Skeletal muscle satellite cell (primary cell): ENCODE measurements at regions not wholly inside any gene's neighbourhood (a gene's known extent, or its start where the extent isn't known, plus 50 kb on each side); places are given as distances from the start of the nearest gene placed in this dataset.
"Not testable (repeated sequence)": the region's sequence is repeated elsewhere in the genome, so short reads cannot be mapped to it uniquely, and the experiment has no call there.

Experiments
- H3K27me3 ChIP-seq: 2 replicates; pipeline ENCODE4 v1.7.0; 2013; ENCODE audit warnings: low read length; ENCODE audit not compliant: control insufficient read depth, insufficient read depth
- H3K36me3 ChIP-seq: 2 replicates; pipeline ENCODE4 v1.7.0; 2013; ENCODE audit warnings: mild to moderate bottlenecking, control low read depth, low read length; ENCODE audit not compliant: insufficient read depth
- H3K4me1 ChIP-seq: 2 replicates; pipeline ENCODE4 v1.7.0; 2013; ENCODE audit warnings: low read length; ENCODE audit not compliant: control insufficient read depth, insufficient read depth
- H3K4me2 ChIP-seq: 2 replicates; pipeline ENCODE4 v1.7.0; 2013; ENCODE audit warnings: mild to moderate bottlenecking, low read length
- H3K4me3 ChIP-seq: 2 replicates; pipeline ENCODE4 v1.7.0; 2013; ENCODE audit warnings: low read length
- H3K9ac ChIP-seq: 2 replicates; pipeline ENCODE4 v1.7.0; 2013; ENCODE audit warnings: mild to moderate bottlenecking, low read depth, low read length, moderate library complexity
- H3K9me3 ChIP-seq: replicated peaks from 2 replicates; pipeline ENCODE4 v1.7.0; 2013; ENCODE audit warnings: mild to moderate bottlenecking, control low read depth, low read length

DNA sequence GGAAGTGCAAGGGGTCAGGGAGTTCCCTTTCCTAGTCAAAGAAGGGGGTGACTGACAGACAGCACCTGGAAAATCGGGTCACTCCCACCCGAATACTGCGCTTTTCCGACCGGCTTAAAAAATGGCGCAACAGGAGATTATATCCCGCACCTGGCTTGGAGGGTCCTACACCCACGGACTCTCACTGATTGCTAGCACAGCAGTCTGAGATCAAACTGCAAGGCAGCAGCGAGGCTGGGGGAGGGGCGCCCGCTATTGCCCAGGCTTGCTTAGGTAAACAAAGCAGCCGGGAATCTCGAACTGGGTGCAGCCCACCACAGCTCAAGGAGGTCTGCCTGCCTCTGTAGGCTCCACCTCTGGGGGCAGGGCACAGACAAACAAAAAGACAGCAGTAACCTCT is 333.8 kb downstream of the CENPW start:
- not testable (repeated sequence) for H3K27me3 ChIP-seq, H3K4me1 ChIP-seq, H3K9me3 ChIP-seq, H3K9ac ChIP-seq, H3K36me3 ChIP-seq, H3K4me3 ChIP-seq, H3K4me2 ChIP-seq

GRCh38 chr6:126682440-126682839 is 342.5 kb downstream of the CENPW start:
- H3K4me1 ChIP-seq: peaks cover 4% of the 10 kb centered on the region

GRCh38 chr6:126685182-126685581 is 345.3 kb downstream of the CENPW start:
- Histone ChIP-seq H3K4me2 (no peak overlapping the region), H3K4me3 (no peak overlapping the region)

More at GRCh38 chr6:126682440-126682839, 342.5 kb downstream of the CENPW start:
- Histone ChIP-seq H3K4me2 (no peak overlapping the region), H3K9ac (no peak overlapping the region), H3K36me3 (no peaks in the 10 kb centered on the region), H3K4me3 (no peak overlapping the region), H3K9me3 (no peaks in the 10 kb centered on the region), H3K27me3 (no peaks in the 10 kb centered on the region)

DNA sequence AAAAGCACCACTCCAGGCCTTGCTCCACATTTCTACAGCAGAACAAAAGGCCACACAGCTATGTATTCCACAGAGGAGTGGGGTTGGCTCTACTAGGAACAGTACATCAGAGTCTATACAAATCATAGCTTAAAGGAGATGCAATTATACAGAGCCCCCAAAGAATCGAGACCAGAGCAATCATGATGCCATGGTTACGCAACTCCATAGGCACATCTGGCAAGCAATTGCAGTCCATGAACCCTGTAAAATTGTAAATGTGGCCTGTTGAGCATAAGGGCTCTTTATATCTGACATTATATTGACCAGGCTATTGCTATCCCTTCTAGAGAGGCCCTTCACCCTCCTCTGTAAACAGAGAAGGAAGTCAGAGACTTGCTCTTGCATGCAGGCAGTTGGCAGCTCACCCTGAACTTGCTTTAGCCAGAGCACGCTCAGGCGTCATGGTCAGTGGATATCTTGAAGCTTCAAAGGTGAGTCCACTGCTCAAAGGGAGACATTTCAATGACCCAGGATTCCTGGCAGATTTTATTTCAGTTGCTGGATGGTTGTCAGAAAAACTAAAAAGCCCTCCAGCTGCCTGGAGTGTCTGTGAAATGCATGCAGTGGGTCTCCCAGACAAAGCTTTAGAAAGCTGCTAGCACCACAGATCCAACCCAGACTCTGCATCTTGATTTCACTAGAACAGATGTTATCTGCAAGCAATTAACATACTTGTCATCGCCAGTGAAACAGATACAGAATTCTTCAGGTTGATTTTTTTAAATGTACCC is 357.2 kb downstream of the CENPW start:
- Histone ChIP-seq H3K4me3 (no peak overlapping the region), H3K36me3 (no peaks in the 10 kb centered on the region), H3K27me3 (no peaks in the 10 kb centered on the region), H3K9ac (no peak overlapping the region), H3K9me3 (no peaks in the 10 kb centered on the region), H3K4me1 (no peaks in the 10 kb centered on the region), H3K4me2 (no peak overlapping the region)

More at GRCh38 chr6:126685182-126685581, 345.3 kb downstream of the CENPW start:
- peaks cover 4% of the 10 kb centered on the region for H3K4me1 ChIP-seq
- H3K36me3 ChIP-seq: no peaks in the 10 kb centered on the region
- no peaks in the 10 kb centered on the region for H3K27me3 ChIP-seq
- no peaks in the 10 kb centered on the region for H3K9me3 ChIP-seq
- H3K9ac ChIP-seq: no peak overlapping the region

DNA sequence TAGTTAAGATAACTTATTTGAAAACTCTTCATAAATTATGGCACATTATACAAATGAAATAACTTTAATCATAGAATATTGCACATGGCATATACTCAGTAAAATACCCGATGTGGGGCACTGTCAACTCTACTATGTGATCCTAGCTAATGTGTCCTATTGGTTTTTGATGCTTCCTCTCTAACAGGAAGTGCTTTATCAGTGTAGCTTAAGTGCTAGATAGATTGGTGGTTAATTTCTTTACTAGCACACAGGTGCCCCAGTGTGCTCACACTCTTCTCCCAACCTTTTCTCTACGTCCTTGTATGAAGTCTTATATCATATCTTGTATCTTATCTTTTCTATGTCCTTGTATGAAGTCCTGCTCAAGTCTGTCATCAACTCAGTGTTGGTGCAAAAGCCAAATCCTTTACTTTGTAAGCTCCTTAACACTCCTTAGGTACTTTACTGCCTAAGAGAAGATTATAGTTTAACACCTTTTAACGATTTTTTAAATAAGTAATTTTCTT is 358.9 kb downstream of the CENPW start:
- Histone ChIP-seq H3K9me3 (no peaks in the 10 kb centered on the region), H3K36me3 (no peaks in the 10 kb centered on the region), H3K9ac (no peak overlapping the region), H3K4me3 (no peak overlapping the region), H3K4me1 (no peaks in the 10 kb centered on the region), H3K4me2 (no peak overlapping the region), H3K27me3 (no peaks in the 10 kb centered on the region)

- no peak overlapping the region for H3K4me2 ChIP-seq
- H3K36me3 ChIP-seq: no peaks in the 10 kb centered on the region
- H3K4me1 ChIP-seq: no peaks in the 10 kb centered on the region
- H3K4me3 ChIP-seq: no peak overlapping the region
- H3K27me3 ChIP-seq: no peaks in the 10 kb centered on the region
- H3K9ac ChIP-seq: no peak overlapping the region
- no peaks in the 10 kb centered on the region for H3K9me3 ChIP-seq
These were observed 362.0 kb downstream of the CENPW start for GRCh38 chr6:126701676-126702560.

DNA sequence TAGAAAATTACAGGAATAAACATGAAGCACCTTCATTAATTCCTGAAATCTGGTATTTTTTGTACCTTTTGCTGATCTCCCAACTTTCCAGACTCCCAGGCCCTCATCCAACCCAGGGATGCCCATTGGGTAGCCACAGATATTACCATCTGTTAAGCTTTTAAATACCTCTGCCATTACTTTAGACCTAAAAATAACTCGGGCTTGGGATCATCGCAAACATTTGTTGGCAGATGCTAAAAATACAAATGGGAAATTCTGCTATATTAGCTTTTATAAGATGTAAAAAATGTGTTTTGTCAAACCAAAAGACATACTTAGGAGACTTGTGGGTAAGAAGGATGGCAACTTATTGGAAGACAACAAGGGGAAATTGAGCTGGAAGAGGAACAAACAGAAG is 376.1 kb downstream of the CENPW start:
- Histone ChIP-seq H3K27me3 (no peaks in the 10 kb centered on the region), H3K9me3 (no peaks in the 10 kb centered on the region), H3K4me1 (peaks cover 17% of the 10 kb centered on the region), H3K9ac (no peak overlapping the region), H3K4me2 (no peak overlapping the region), H3K4me3 (no peak overlapping the region), H3K36me3 (no peaks in the 10 kb centered on the region)

DNA sequence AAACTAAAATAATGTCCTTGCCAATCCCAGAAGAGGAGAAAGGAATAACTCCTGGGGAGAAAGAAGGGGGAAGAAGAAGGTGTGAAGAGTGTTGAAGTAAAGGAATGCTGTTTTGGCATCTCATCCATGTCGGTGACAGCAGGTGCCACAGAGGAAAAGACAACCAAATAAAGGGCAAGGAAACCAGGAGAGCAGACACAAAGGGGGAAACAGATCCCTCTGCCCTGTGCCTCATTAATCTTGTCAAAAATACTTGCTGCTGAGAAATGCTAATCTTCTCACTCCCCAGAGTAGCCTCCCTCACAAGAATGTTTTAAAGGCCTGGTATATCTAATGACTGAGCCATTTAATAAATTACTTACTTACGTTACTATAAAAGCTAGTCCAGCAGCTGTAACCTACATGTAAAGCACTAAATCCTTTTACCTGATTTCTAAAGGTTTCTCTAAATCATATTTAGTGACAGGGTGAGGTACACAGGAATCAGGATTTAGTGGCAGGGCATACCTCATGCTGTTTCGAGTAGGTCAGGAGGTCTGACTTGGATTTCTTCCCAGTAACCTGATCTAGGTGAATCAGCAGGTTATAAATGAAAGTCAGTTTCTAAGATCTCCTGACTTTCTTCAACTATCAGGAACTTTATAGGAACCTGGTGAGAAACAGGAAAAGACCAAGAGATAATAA is 377.1 kb downstream of the CENPW start:
- peaks cover 25% of the 10 kb centered on the region for H3K4me1 ChIP-seq
- H3K9me3 ChIP-seq: no peaks in the 10 kb centered on the region
- H3K27me3 ChIP-seq: no peaks in the 10 kb centered on the region
- H3K4me2 ChIP-seq: no peak overlapping the region
- no peak overlapping the region for H3K9ac ChIP-seq
- no peak overlapping the region for H3K4me3 ChIP-seq
- no peaks in the 10 kb centered on the region for H3K36me3 ChIP-seq

DNA sequence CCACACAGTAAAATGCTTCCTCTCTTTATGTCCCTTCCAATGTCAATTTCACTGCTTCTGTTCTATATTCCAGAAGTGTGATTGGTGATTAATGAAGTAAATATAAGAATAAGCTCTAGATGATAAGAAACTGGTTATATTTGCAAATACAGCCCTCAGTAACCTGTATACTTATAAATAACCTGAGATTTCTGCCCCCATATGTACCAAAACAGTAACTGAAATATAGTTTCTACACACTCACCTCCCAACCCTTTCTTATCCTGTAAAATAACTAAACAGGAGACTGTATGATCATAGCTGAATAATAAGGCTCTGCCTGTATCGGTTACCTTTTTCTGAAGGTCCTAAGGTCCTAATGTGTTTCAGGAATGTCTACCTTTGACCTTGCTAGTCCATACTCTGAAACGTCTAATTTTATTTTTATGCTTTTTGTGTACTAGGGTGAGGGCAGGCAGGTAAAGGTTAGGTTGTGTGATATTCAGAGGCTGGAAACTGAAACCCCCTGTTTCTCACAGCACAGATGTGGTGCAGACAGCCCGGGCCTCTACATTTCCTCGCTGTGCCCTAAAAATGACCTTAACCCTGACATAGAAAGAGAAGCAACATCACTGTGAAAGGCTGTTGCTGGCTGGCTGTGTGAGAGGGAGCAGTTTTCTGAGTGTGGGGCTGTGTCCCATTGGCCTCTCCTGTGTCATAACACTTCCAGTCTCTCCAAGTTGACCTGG is 378.8 kb downstream of the CENPW start:
- H3K36me3 ChIP-seq: no peaks in the 10 kb centered on the region
- H3K4me1 ChIP-seq: peaks cover 30% of the 10 kb centered on the region
- no peak overlapping the region for H3K4me3 ChIP-seq
- H3K4me2 ChIP-seq: no peak overlapping the region
- no peaks in the 10 kb centered on the region for H3K9me3 ChIP-seq
- H3K27me3 ChIP-seq: no peaks in the 10 kb centered on the region
- no peak overlapping the region for H3K9ac ChIP-seq

DNA sequence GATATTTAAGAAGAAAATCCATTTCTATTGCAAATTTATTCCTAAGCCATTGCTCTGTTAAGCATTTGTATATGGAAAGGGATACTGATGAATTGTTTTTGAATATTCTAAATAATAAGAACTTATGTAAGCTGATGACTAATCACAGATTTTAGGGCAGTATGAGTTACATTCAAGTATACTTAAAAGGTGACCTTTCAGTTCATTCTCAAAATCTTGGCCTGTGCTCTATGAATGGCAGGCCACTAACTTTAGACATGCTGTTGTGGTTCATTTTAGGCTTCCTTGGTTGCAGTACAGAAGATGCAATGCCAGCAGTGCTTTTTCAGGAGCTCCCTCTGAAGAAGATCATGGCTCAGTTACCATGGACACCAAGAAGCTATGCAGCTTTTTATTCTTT is 380.4 kb downstream of the CENPW start:
- Histone ChIP-seq H3K4me3 (no peak overlapping the region), H3K4me2 (no peak overlapping the region), H3K27me3 (no peaks in the 10 kb centered on the region), H3K36me3 (no peaks in the 10 kb centered on the region), H3K9ac (no peak overlapping the region), H3K9me3 (no peaks in the 10 kb centered on the region), H3K4me1 (peaks cover 30% of the 10 kb centered on the region)
